GM23338 (cell line): ENCODE measurements at regions not wholly inside any gene's neighbourhood (a gene's known extent, or its start where the extent isn't known, plus 50 kb on each side); places are given as distances from the start of the nearest gene placed in this dataset.

Experiments used
- ATAC-seq: fragments of 200-7000 bp; cut with Tn5 transposase; 3 replicates; pipeline ENCODE4 v1.9.1; 2020
- DNase-seq: peaks from one replicate; pipeline ENCODE4 v3.0.0-alpha.2; 2015; ENCODE audit warnings: low spot score
- H2AFZ ChIP-seq: fragments of 200-600 bp; sonication (generic); 2 replicates; pipeline ENCODE4 v1.8.0; 2016; ENCODE audit warnings: antibody characterized with exemption, mild to moderate bottlenecking, moderate library complexity
- H3F3A ChIP-seq: fragments of 200-600 bp; sonication (generic); replicated peaks from 2 replicates; pipeline ENCODE4 v1.8.0; 2017; ENCODE audit warnings: antibody characterized with exemption, mixed run types, low read depth
- H3K27ac ChIP-seq: fragments of 200-600 bp; sonication (generic); 2 replicates; pipeline ENCODE4 v1.6.1; 2016; ENCODE audit warnings: low read depth
- H3K27me3 ChIP-seq: fragments of 200-600 bp; sonication (generic); 2 replicates; pipeline ENCODE4 v1.8.0; 2016; ENCODE audit warnings: mild to moderate bottlenecking, mixed run types, moderate library complexity; ENCODE audit not compliant: insufficient read depth
- H3K36me3 ChIP-seq: fragments of 200-600 bp; sonication (generic); 2 replicates; pipeline ENCODE4 v1.8.0; 2016; ENCODE audit warnings: mild to moderate bottlenecking; ENCODE audit not compliant: insufficient read depth
- H3K4me1 ChIP-seq: fragments of 200-600 bp; sonication (generic); 2 replicates; pipeline ENCODE4 v1.8.0; 2016; ENCODE audit warnings: mild to moderate bottlenecking, moderate library complexity; ENCODE audit not compliant: insufficient read depth
- H3K4me2 ChIP-seq: fragments of 200-600 bp; sonication (generic); 2 replicates; pipeline ENCODE4 v1.7.1; 2017; ENCODE audit warnings: mixed run types
- H3K4me3 ChIP-seq: fragments of 200-600 bp; sonication (generic); 2 replicates; pipeline ENCODE4 v1.6.1; 2016; ENCODE audit warnings: mixed run types
- H3K79me2 ChIP-seq: fragments of 200-600 bp; sonication (generic); replicated peaks from 2 replicates; pipeline ENCODE4 v1.8.0; 2017; ENCODE audit warnings: mild to moderate bottlenecking; ENCODE audit not compliant: insufficient read depth
- H3K9me2 ChIP-seq: fragments of 200-600 bp; sonication (generic); 2 replicates; pipeline ENCODE4 v1.8.0; 2017; ENCODE audit not compliant: insufficient read depth
- H4K20me1 ChIP-seq: fragments of 200-600 bp; sonication (generic); replicated peaks from 2 replicates; pipeline ENCODE4 v1.8.0; 2017; ENCODE audit warnings: mild to moderate bottlenecking; ENCODE audit not compliant: insufficient read depth
- H3K27ac Mint-ChIP-seq: 2 replicates; pipeline ENCODE4 v1.8.0; 2020; ENCODE audit warnings: inconsistent platforms, mild to moderate bottlenecking, moderate library complexity, mixed read lengths
- H3K27me3 Mint-ChIP-seq: 3 replicates; pipeline ENCODE4 v1.8.0; 2022; ENCODE audit warnings: low read depth, mild to moderate bottlenecking, moderate library complexity, mixed read lengths, inconsistent platforms; ENCODE audit not compliant: insufficient read depth, poor library complexity
- H3K36me3 Mint-ChIP-seq: 3 replicates; pipeline ENCODE4 v1.8.0; 2021; ENCODE audit warnings: low read depth, mild to moderate bottlenecking, inconsistent platforms, moderate library complexity, mixed read lengths
- H3K4me1 Mint-ChIP-seq: 3 replicates; pipeline ENCODE4 v1.8.0; 2020; ENCODE audit warnings: mild to moderate bottlenecking, inconsistent platforms, mixed read lengths
- H3K4me3 Mint-ChIP-seq: 3 replicates; pipeline ENCODE4 v1.8.0; 2021; ENCODE audit warnings: moderate library complexity, mild to moderate bottlenecking, inconsistent platforms, mixed read lengths
- H3K9me3 Mint-ChIP-seq: 3 replicates; pipeline ENCODE4 v1.8.0; 2020; ENCODE audit warnings: moderate library complexity, mild to moderate bottlenecking, inconsistent platforms, mixed read lengths
- CREB1 ChIP-seq: fragments of 250-450 bp; sonication (Bioruptor Pico); IDR thresholded peaks from 2 replicates; pipeline ENCODE4 v1.5.0; 2020; ENCODE audit warnings: low read depth, mild to moderate bottlenecking, moderate library complexity
- CTCF ChIP-seq, 2 experiments: fragments of 200-600 bp in 1 of 2; sonication (generic) in 1 of 2; conservative IDR thresholded peaks; 2 replicates each; pipeline versions ENCODE4 v1.5.1 to v1.6.1; 2016 to 2017; ENCODE audit warnings: antibody characterized with exemption in 2 of 2, low read depth in 2 of 2, mild to moderate bottlenecking in 2 of 2, moderate library complexity in 1 of 2
- ETS1 ChIP-seq: IDR thresholded peaks from 2 replicates; pipeline ENCODE4 v1.6.1; 2016; ENCODE audit warnings: antibody characterized with exemption
- EZH2 ChIP-seq: fragments of 200-600 bp; sonication (generic); IDR thresholded peaks from one replicate; pipeline ENCODE4 v1.8.0; 2017; ENCODE audit warnings: antibody characterized with exemption, mild to moderate bottlenecking, low read depth; ENCODE audit not compliant: unreplicated experiment
- EZH2phosphoT487 ChIP-seq: fragments of 200-600 bp; sonication (generic); IDR thresholded peaks from one replicate; pipeline ENCODE4 v1.8.1; 2018; ENCODE audit warnings: antibody characterized with exemption; ENCODE audit not compliant: unreplicated experiment
- JUNB ChIP-seq: IDR thresholded peaks from one replicate; pipeline ENCODE4 v1.6.1; 2016; ENCODE audit warnings: antibody characterized with exemption; ENCODE audit not compliant: unreplicated experiment
- NANOG ChIP-seq: IDR thresholded peaks from 2 replicates; pipeline ENCODE4 v1.6.1; 2016; ENCODE audit warnings: antibody characterized with exemption, borderline replicate concordance
- POLR2AphosphoS5 ChIP-seq: IDR thresholded peaks from 2 replicates; pipeline ENCODE4 v1.6.1; 2016; ENCODE audit warnings: antibody characterized with exemption, low read depth
- REST ChIP-seq: IDR thresholded peaks from one replicate; pipeline ENCODE4 v1.6.1; 2018; ENCODE audit warnings: antibody characterized with exemption; ENCODE audit not compliant: unreplicated experiment
- STAT1 ChIP-seq: IDR thresholded peaks from one replicate; pipeline ENCODE4 v1.6.1; 2016; ENCODE audit warnings: antibody characterized with exemption; ENCODE audit not compliant: unreplicated experiment
- ZNF114 ChIP-seq: fragments of 250-450 bp; sonication (Bioruptor Pico); IDR thresholded peaks from 2 replicates; pipeline ENCODE4 v1.5.0; 2020; ENCODE audit warnings: mild to moderate bottlenecking, moderate library complexity
- ZNF331 ChIP-seq: fragments of 250-450 bp; sonication (Bioruptor Pico); IDR thresholded peaks from 2 replicates; pipeline ENCODE4 v1.5.0; 2020; ENCODE audit warnings: low read depth, mild to moderate bottlenecking, moderate library complexity
- ZNF462 ChIP-seq: fragments of 250-450 bp; sonication (Bioruptor Pico); IDR thresholded peaks from 2 replicates; pipeline ENCODE4 v1.5.0; 2020; ENCODE audit warnings: mild to moderate bottlenecking, moderate library complexity

- H3K27ac Mint-ChIP-seq: no peak overlapping the region
- Histone ChIP-seq H4K20me1 (no peaks in the 10 kb centered on the region), H3K36me3 (no peaks in the 10 kb centered on the region), H3K79me2 (no peaks in the 10 kb centered on the region), H3K4me3 (no peak overlapping the region), H2AFZ (no peak overlapping the region), H3K27me3 (0 out of 2 replicates have a peak, but pooled peaks cover 7% of the 10 kb centered on the region), H3K27ac (no peak overlapping the region), H3K4me1 (peaks cover 6% of the 10 kb centered on the region; the same call in 1 of the 2 replicates), H3K9me2 (no peaks in the 10 kb centered on the region), H3K4me2 (no peak overlapping the region; the same call in 1 of the 2 replicates), H3F3A (no peaks in the 10 kb centered on the region)
- no peaks in the 10 kb centered on the region for H3K36me3 Mint-ChIP-seq
- H3K4me1 Mint-ChIP-seq: peaks cover 14% of the 10 kb centered on the region
- H3K4me3 Mint-ChIP-seq: no peak overlapping the region
- TF ChIP-seq STAT1: no peak
- TF ChIP-seq EZH2: no peak
- TF ChIP-seq NANOG: no peak
- no peak for TF ChIP-seq REST
- no peak for TF ChIP-seq CTCF (conservative IDR thresholded peaks at IDR 0.05; ENCODE audit: low read depth in 2 of 2)
- TF ChIP-seq POLR2AphosphoS5: no peak
- TF ChIP-seq EZH2phosphoT487: no peak
- no peak for TF ChIP-seq ZNF114 (CRISPR knock-in tag)
- no peak for TF ChIP-seq ETS1
- TF ChIP-seq CREB1 (CRISPR knock-in tag): no peak
- no peak for TF ChIP-seq ZNF462 (CRISPR knock-in tag)
- TF ChIP-seq ZNF331 (CRISPR knock-in tag): no peak
- TF ChIP-seq JUNB: no peak
- H3K9me3 Mint-ChIP-seq: no peaks in the 10 kb centered on the region
- H3K27me3 Mint-ChIP-seq: peaks cover 4% of the 10 kb centered on the region
- no peak for ATAC-seq
- DNase-seq: no peak
Observed at GRCh38 chr9:113781381-113781780, 94.7 kb upstream of the ZNF618 start.
